HepG2 (cell line): ENCODE measurements at regions not wholly inside any gene's neighbourhood (a gene's known extent, or its start where the extent isn't known, plus 50 kb on each side); places are given as distances from the start of the nearest gene placed in this dataset.

Experiments
- ATF2 ChIP-seq: sonication (generic); formaldehyde crosslinking; IDR thresholded peaks from 2 replicates; pipeline ENCODE4 v1.4.0; 2020; ENCODE audit warnings: missing genetic modification reagents
- CTCF ChIP-seq: sonication (generic); formaldehyde crosslinking; IDR thresholded peaks from 2 replicates; pipeline ENCODE4 v1.5.0; 2020; ENCODE audit warnings: mild to moderate bottlenecking, missing genetic modification reagents, moderate library complexity
- PRDM4 ChIP-seq: sonication (generic); formaldehyde crosslinking; IDR thresholded peaks from 2 replicates; pipeline ENCODE4 v1.9.0; 2021; ENCODE audit warnings: missing genetic modification reagents, borderline replicate concordance
- REL ChIP-seq: sonication (generic); formaldehyde crosslinking; conservative IDR thresholded peaks from 2 replicates; pipeline ENCODE4 v1.8.0; 2022; ENCODE audit warnings: mild to moderate bottlenecking, missing genetic modification reagents, moderate library complexity
- ZBTB20 ChIP-seq: sonication (generic); formaldehyde crosslinking; IDR thresholded peaks from 2 replicates; pipeline ENCODE4 v1.8.1; 2023; ENCODE audit warnings: missing genetic modification reagents, low read depth, mild to moderate bottlenecking, borderline replicate concordance
- ZNF317 ChIP-seq: sonication (generic); formaldehyde crosslinking; IDR thresholded peaks from 2 replicates; pipeline ENCODE4 v1.5.0; 2020; ENCODE audit warnings: mild to moderate bottlenecking, missing genetic modification reagents
- ZNF549 ChIP-seq: sonication (generic); formaldehyde crosslinking; IDR thresholded peaks from 2 replicates; pipeline ENCODE4 v1.5.0; 2020; ENCODE audit warnings: missing genetic modification reagents
- TF ChIP-seq, protein P1 (sequence below): IDR thresholded peaks from 2 replicates; pipeline ENCODE4 v1.6.1; 2012; ENCODE audit warnings: low read length, improper control_type of control experiment
- TF ChIP-seq, protein P2 (sequence below): sonication (generic); formaldehyde crosslinking; IDR thresholded peaks from 2 replicates; pipeline ENCODE4 v1.4.0; 2020; ENCODE audit warnings: missing genetic modification reagents

GRCh38 chr21:22128671-22129070 is 1130.5 kb downstream of the NCAM2 start:
- TF ChIP-seq ZBTB20 (CRISPR knock-in tag) (no peak), ZNF549 (CRISPR knock-in tag) (no peak), REL (CRISPR knock-in tag) (no peak), PRDM4 (CRISPR knock-in tag) (no peak), CTCF (CRISPR knock-in tag) (no peak), ATF2 (no peak), ZNF317 (CRISPR knock-in tag) (no peak)
- TF ChIP-seq, protein P1, sequence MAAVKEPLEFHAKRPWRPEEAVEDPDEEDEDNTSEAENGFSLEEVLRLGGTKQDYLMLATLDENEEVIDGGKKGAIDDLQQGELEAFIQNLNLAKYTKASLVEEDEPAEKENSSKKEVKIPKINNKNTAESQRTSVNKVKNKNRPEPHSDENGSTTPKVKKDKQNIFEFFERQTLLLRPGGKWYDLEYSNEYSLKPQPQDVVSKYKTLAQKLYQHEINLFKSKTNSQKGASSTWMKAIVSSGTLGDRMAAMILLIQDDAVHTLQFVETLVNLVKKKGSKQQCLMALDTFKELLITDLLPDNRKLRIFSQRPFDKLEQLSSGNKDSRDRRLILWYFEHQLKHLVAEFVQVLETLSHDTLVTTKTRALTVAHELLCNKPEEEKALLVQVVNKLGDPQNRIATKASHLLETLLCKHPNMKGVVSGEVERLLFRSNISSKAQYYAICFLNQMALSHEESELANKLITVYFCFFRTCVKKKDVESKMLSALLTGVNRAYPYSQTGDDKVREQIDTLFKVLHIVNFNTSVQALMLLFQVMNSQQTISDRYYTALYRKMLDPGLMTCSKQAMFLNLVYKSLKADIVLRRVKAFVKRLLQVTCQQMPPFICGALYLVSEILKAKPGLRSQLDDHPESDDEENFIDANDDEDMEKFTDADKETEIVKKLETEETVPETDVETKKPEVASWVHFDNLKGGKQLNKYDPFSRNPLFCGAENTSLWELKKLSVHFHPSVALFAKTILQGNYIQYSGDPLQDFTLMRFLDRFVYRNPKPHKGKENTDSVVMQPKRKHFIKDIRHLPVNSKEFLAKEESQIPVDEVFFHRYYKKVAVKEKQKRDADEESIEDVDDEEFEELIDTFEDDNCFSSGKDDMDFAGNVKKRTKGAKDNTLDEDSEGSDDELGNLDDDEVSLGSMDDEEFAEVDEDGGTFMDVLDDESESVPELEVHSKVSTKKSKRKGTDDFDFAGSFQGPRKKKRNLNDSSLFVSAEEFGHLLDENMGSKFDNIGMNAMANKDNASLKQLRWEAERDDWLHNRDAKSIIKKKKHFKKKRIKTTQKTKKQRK, result no peak
- TF ChIP-seq, protein P2, sequence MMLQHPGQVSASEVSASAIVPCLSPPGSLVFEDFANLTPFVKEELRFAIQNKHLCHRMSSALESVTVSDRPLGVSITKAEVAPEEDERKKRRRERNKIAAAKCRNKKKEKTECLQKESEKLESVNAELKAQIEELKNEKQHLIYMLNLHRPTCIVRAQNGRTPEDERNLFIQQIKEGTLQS, result no peak
